Endothelial cell of umbilical vein (primary cell): ENCODE measurements at regions not wholly inside any gene's neighbourhood (a gene's known extent, or its start where the extent isn't known, plus 50 kb on each side); places are given as distances from the start of the nearest gene placed in this dataset.
"Not testable (repeated sequence)": the region's sequence is repeated elsewhere in the genome, so short reads cannot be mapped to it uniquely, and the experiment has no call there.

Experiments used
- CTCF ChIP-seq, 2 donors: IDR thresholded peaks; 1 replicate in 1 of 2; 2 replicates in 1 of 2; pipeline ENCODE4 v1.5.1; 2011; ENCODE audit warnings: low read length in 2 of 2, mild to moderate bottlenecking in 2 of 2, moderate library complexity in 2 of 2, control low read depth in 1 of 2, inconsistent platforms in 1 of 2, low read depth in 1 of 2; ENCODE audit not compliant: insufficient read depth in 1 of 2; ENCODE audit errors: extremely low read depth in 1 of 2
- GATA2 ChIP-seq: IDR thresholded peaks from 2 replicates; pipeline ENCODE4 v1.7.0; 2011; ENCODE audit warnings: low read depth, mild to moderate bottlenecking, moderate library complexity, mixed read lengths, low read length; ENCODE audit not compliant: insufficient read length, insufficient read depth
- POLR2AphosphoS5 ChIP-seq: IDR thresholded peaks from 2 replicates; pipeline ENCODE4 v1.6.1; 2012; ENCODE audit warnings: low read depth, mild to moderate bottlenecking, control low read depth, low read length, moderate library complexity; ENCODE audit not compliant: insufficient read depth

- TF ChIP-seq CTCF (IDR thresholded peaks at IDR 0.05; ENCODE audit: extremely low read depth in 1 of 2, insufficient read depth in 1 of 2, low read depth in 1 of 2, low read length in 2 of 2); GATA2; POLR2AphosphoS5: not testable (repeated sequence)
These were observed 294.7 kb downstream of the CD109 start for GRCh38 chr6:73990609-73991238.
